ENCODE measurements at regions not wholly inside any gene's neighbourhood (a gene's known extent, or its start where the extent isn't known, plus 50 kb on each side); places are given as distances from the start of the nearest gene placed in this dataset.

GRCh38 chr10:24097751-24098207 is 111.2 kb upstream of the KIAA1217 start:
- H3K4me3 ChIP-seq: no peak overlapping the region
- 64 to 68% methylated on average over 7 of the region's 7 CpGs for whole genome bisulfite sequencing, 2 donors
- no peak overlapping the region for H3K27ac ChIP-seq
- no peaks in the 10 kb centered on the region for H3K4me1 ChIP-seq
- H3K9me3 ChIP-seq: no peaks in the 10 kb centered on the region
- H3K27me3 ChIP-seq: no peaks in the 10 kb centered on the region
- no peak for DNase-seq
- H3K36me3 ChIP-seq: no peaks in the 10 kb centered on the region
- no peak for TF ChIP-seq EP300 (IDR thresholded peaks at IDR 0.05)
- no peak for TF ChIP-seq POLR2A (IDR thresholded peaks at IDR 0.05)
- TF ChIP-seq, protein P1, sequence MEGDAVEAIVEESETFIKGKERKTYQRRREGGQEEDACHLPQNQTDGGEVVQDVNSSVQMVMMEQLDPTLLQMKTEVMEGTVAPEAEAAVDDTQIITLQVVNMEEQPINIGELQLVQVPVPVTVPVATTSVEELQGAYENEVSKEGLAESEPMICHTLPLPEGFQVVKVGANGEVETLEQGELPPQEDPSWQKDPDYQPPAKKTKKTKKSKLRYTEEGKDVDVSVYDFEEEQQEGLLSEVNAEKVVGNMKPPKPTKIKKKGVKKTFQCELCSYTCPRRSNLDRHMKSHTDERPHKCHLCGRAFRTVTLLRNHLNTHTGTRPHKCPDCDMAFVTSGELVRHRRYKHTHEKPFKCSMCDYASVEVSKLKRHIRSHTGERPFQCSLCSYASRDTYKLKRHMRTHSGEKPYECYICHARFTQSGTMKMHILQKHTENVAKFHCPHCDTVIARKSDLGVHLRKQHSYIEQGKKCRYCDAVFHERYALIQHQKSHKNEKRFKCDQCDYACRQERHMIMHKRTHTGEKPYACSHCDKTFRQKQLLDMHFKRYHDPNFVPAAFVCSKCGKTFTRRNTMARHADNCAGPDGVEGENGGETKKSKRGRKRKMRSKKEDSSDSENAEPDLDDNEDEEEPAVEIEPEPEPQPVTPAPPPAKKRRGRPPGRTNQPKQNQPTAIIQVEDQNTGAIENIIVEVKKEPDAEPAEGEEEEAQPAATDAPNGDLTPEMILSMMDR (IDR thresholded peaks at IDR 0.05): no peak
- no peak for TF ChIP-seq POLR2AphosphoS5 (IDR thresholded peaks at IDR 0.05)
- intact Hi-C loops (cut with DNase I): no loop called here

DNA sequence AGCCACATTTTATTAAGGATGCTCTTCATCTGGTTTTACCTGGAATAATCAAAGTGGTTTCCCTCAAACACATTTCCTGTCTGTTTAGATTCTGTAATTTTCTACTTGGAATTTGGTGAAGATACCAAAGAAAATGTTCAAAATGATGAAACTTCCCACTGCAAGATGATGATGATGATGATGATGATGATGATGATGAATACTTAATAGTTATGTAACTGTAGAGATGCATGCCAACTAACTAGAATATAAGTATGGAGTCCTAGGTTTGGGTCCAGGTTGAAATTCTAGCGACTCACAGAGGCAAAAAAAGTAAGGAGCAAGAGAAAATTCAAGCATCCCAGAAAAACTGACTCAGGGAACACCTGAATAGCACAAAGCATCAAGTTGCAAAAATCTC is 104.0 kb upstream of the KIAA1217 start:
- no peaks in the 10 kb centered on the region for H3K9me3 ChIP-seq
- H3K27me3 ChIP-seq: no peaks in the 10 kb centered on the region
- H3K27ac ChIP-seq: no peak overlapping the region
- H3K4me1 ChIP-seq: no peaks in the 10 kb centered on the region
- 72 to 81% methylated on average over 1 of the region's 1 CpG for WGBS, 2 donors
- TF ChIP-seq, protein P1 (IDR thresholded peaks at IDR 0.05): no peak
- TF ChIP-seq EP300 (IDR thresholded peaks at IDR 0.05) (no peak), POLR2A (IDR thresholded peaks at IDR 0.05) (no peak), POLR2AphosphoS5 (IDR thresholded peaks at IDR 0.05) (no peak)
- no peak for DNase-seq
- H3K4me3 ChIP-seq: no peak overlapping the region
- intact Hi-C loops (cut with DNase I): no loop called here
- H3K36me3 ChIP-seq: no peaks in the 10 kb centered on the region

DNA sequence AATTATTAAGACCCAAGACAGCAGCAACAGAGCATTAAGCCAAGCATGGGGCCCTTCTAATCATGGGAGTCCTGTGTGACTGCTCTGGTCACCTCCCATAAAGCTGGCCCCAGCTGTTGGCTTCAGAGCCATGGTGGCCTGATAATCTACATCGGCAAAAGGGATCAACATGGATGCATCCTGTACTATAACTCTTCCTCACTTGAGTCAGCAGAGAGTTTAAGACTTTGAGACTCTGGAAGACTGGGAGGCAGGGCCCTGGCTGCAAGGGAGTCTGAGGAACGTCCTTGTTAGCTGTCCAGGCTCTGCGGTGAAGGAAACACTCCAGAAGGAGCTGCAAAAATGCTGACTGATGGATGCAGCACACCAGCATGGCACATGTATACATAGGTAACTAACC is 95.0 kb upstream of the KIAA1217 start:
- Histone ChIP-seq H3K4me3 (no peak overlapping the region), H3K9me3 (no peaks in the 10 kb centered on the region), H3K4me1 (no peaks in the 10 kb centered on the region), H3K36me3 (no peaks in the 10 kb centered on the region), H3K27me3 (no peaks in the 10 kb centered on the region), H3K27ac (no peak overlapping the region)
- DNase-seq: no peak
- no peak for TF ChIP-seq POLR2A (IDR thresholded peaks at IDR 0.05)
- TF ChIP-seq EP300 (IDR thresholded peaks at IDR 0.05): no peak
- TF ChIP-seq, protein P1 (IDR thresholded peaks at IDR 0.05): no peak
- no peak for TF ChIP-seq POLR2AphosphoS5 (IDR thresholded peaks at IDR 0.05)
- WGBS, 2 donors: 75 to 85% methylated on average over 3 of the region's 3 CpGs
- intact Hi-C loops (cut with DNase I): no loop called here

GRCh38 chr10:24114556-24114955 is 94.4 kb upstream of the KIAA1217 start:
- TF ChIP-seq POLR2AphosphoS5 (IDR thresholded peaks at IDR 0.05): no peak
- no peak for TF ChIP-seq POLR2A (IDR thresholded peaks at IDR 0.05)
- H3K27me3 ChIP-seq: no peaks in the 10 kb centered on the region
- DNase-seq: no peak
- no peaks in the 10 kb centered on the region for H3K9me3 ChIP-seq
- no peaks in the 10 kb centered on the region for H3K4me1 ChIP-seq
- WGBS, 2 donors: 83 to 84% methylated on average over 3 of the region's 3 CpGs
- intact Hi-C loops (cut with DNase I): no loop called here
- no peak overlapping the region for H3K27ac ChIP-seq
- no peak overlapping the region for H3K4me3 ChIP-seq
- H3K36me3 ChIP-seq: no peaks in the 10 kb centered on the region

DNA sequence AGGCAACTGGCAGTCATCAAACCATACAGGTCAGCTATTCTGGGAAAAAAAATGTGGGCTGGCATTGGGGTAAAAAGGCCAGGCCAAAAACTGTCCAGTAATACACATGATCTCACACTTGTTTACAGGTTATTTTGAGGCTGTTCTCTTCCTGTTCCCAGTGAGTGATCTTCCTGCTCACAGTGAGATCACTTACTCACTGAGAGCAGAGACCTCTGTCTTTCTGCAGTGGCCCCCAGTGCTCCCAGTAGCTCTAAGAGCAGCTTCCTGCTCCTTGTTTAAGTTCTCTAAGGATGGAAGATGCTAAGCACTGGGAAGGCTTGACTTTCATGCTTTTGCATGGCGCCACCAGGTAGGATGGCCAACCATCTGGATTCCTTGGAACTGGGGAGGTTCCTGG is 93.5 kb upstream of the KIAA1217 start:
- H3K27me3 ChIP-seq: no peaks in the 10 kb centered on the region
- H3K4me1 ChIP-seq: no peaks in the 10 kb centered on the region
- H3K9me3 ChIP-seq: no peaks in the 10 kb centered on the region
- WGBS, 2 donors: 92 to 93% methylated on average over 1 of the region's 1 CpG
- H3K4me3 ChIP-seq: no peak overlapping the region
- DNase-seq: no peak
- intact Hi-C loops (cut with DNase I): no loop called here
- no peaks in the 10 kb centered on the region for H3K36me3 ChIP-seq
- H3K27ac ChIP-seq: no peak overlapping the region
- TF ChIP-seq POLR2AphosphoS5 (IDR thresholded peaks at IDR 0.05) (no peak), EP300 (IDR thresholded peaks at IDR 0.05) (no peak), POLR2A (IDR thresholded peaks at IDR 0.05) (no peak)
- TF ChIP-seq, protein P1 (IDR thresholded peaks at IDR 0.05): no peak

Measured in sigmoid colon (tissue), 6 donors.